ENCODE measurements at regions not wholly inside any gene's neighbourhood (a gene's known extent, or its start where the extent isn't known, plus 50 kb on each side); places are given as distances from the start of the nearest gene placed in this dataset.

GRCh38 chr6:81228912-81229555 lies 523.4 kb downstream of the TENT5A start:
- Mint-ChIP-seq H3K27me3 (ENCODE audit: unreplicated experiment) (peaks cover 13% of the 10 kb centered on the region), H3K36me3 (ENCODE audit: unreplicated experiment) (no peaks in the 10 kb centered on the region), H3K4me3 (ENCODE audit: unreplicated experiment) (peak overlapping the region; percentile 46), H3K9me3 (ENCODE audit: unreplicated experiment) (no peaks in the 10 kb centered on the region), H3K4me1 (ENCODE audit: unreplicated experiment) (peaks cover 9% of the 10 kb centered on the region), H3K27ac (ENCODE audit: unreplicated experiment) (peak overlapping the region; percentile 71)
- no peak for DNase-seq (ENCODE audit: extremely low spot score, unreplicated experiment)
- TF ChIP-seq CTCF (IDR thresholded peaks at IDR 0.05): no peak

GRCh38 chr6:81226957-81227356 lies 525.5 kb downstream of the TENT5A start:
- no peak for DNase-seq (ENCODE audit: extremely low spot score, unreplicated experiment)
- Mint-ChIP-seq H3K4me1 (ENCODE audit: unreplicated experiment) (peaks cover 9% of the 10 kb centered on the region), H3K9me3 (ENCODE audit: unreplicated experiment) (no peaks in the 10 kb centered on the region), H3K4me3 (ENCODE audit: unreplicated experiment) (no peak overlapping the region), H3K27me3 (ENCODE audit: unreplicated experiment) (peaks cover 9% of the 10 kb centered on the region), H3K36me3 (ENCODE audit: unreplicated experiment) (no peaks in the 10 kb centered on the region), H3K27ac (ENCODE audit: unreplicated experiment) (no peak overlapping the region)
- no peak for TF ChIP-seq CTCF (IDR thresholded peaks at IDR 0.05)

DNA sequence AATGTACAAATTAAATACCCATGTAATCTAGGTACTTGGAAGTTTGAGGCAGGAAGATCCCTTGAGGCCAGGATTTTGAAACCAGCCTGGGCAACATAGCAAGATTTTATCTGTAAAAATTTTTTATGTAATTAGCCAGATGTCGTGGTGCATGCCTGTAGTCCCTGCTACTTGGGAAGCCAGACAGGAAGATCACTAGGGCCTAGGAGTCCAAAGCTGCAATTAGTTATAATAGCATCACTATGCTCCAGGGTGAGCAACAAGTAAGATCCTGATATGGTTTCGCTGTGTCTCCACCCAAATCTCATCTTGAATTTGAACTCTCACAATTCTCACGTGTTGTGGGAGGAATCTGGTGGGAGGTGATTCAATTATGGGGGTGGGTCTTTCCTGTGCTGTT lies 535.8 kb downstream of the TENT5A start:
- Mint-ChIP-seq H3K27me3 (ENCODE audit: unreplicated experiment) (no peaks in the 10 kb centered on the region), H3K9me3 (ENCODE audit: unreplicated experiment) (peaks cover 6% of the 10 kb centered on the region), H3K4me1 (ENCODE audit: unreplicated experiment) (peaks cover 15% of the 10 kb centered on the region), H3K4me3 (ENCODE audit: unreplicated experiment) (no peak overlapping the region), H3K36me3 (ENCODE audit: unreplicated experiment) (no peaks in the 10 kb centered on the region), H3K27ac (ENCODE audit: unreplicated experiment) (no peak overlapping the region)
- no peak for DNase-seq (ENCODE audit: extremely low spot score, unreplicated experiment)
- TF ChIP-seq CTCF (IDR thresholded peaks at IDR 0.05): no peak

DNA sequence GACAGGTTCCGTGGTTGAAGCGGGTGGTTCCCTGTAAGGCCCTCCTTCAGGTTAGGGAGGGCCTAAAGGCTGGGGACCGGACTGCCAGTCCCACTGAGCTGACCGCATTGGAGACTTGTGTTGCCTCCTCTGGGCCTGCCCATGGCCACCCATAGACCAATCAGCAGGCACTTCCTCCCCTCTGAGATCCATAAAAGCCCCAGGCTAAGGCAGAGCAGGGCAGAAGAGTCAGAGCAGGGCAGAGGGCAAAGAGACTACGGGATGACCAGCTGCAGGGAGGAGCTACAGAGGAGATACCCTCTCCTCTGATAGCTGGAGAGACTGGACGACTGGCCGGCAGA lies 537.4 kb downstream of the TENT5A start:
- Mint-ChIP-seq H3K27ac (ENCODE audit: unreplicated experiment) (no peak overlapping the region), H3K4me3 (ENCODE audit: unreplicated experiment) (no peak overlapping the region), H3K9me3 (ENCODE audit: unreplicated experiment) (peaks cover 6% of the 10 kb centered on the region), H3K4me1 (ENCODE audit: unreplicated experiment) (peaks cover 7% of the 10 kb centered on the region), H3K27me3 (ENCODE audit: unreplicated experiment) (peaks cover 3% of the 10 kb centered on the region), H3K36me3 (ENCODE audit: unreplicated experiment) (no peaks in the 10 kb centered on the region)
- no peak for TF ChIP-seq CTCF (IDR thresholded peaks at IDR 0.05)
- no peak for DNase-seq (ENCODE audit: extremely low spot score, unreplicated experiment)

DNA sequence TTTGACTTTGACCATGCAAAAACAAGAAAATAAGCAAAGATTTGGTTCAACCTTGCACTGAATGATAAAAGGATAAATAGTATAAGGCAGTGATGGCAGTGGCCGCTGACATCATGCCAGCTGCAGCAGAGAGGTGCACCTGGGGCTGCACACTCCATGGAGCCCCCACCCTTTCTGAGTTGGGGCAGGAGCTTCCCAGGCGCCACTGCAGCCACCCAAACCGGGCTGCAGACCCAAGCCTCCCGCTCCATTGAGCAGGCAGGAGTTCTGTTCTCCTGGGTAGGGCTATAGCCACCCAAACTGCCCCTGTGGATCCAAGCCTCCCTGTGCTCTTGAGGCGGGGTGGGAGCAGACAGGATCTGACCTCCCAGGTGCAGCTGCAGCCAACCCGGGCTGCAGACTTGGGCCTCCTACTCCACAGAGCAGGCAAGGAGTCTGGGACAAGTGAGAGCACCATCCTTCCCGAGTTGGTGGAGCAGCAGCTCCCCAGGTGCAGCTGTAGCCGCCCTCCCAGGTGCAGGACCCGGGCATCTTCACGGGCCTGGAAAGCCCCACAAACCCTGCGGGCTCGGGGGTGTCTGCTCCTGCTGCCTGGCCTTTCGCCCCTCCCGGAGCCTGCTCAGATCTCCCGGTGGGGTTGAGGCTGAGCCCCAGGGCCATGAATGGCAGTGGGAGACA lies 537.9 kb downstream of the TENT5A start:
- no peak for DNase-seq (ENCODE audit: extremely low spot score, unreplicated experiment)
- no peak overlapping the region for H3K4me3 Mint-ChIP-seq (ENCODE audit: unreplicated experiment)
- peaks cover 6% of the 10 kb centered on the region for H3K9me3 Mint-ChIP-seq (ENCODE audit: unreplicated experiment)
- peaks cover 3% of the 10 kb centered on the region for H3K27me3 Mint-ChIP-seq (ENCODE audit: unreplicated experiment)
- TF ChIP-seq CTCF (IDR thresholded peaks at IDR 0.05): no peak
- H3K27ac Mint-ChIP-seq (ENCODE audit: unreplicated experiment): no peak overlapping the region
- H3K36me3 Mint-ChIP-seq (ENCODE audit: unreplicated experiment): no peaks in the 10 kb centered on the region
- peaks cover 3% of the 10 kb centered on the region for H3K4me1 Mint-ChIP-seq (ENCODE audit: unreplicated experiment)

Data from osteocyte (in vitro differentiated cells).